Right atrium auricular region (tissue), 2 donors: ENCODE measurements at regions not wholly inside any gene's neighbourhood (a gene's known extent, or its start where the extent isn't known, plus 50 kb on each side); places are given as distances from the start of the nearest gene placed in this dataset.
A peak's percentile ranks its signal among the peaks of the same experiment; 100 is the strongest.

Experiments used
- DNase-seq: peaks from one replicate; pipeline ENCODE4 v3.0.0-alpha.2; 2019; ENCODE audit warnings: low spot score
- H3K27ac ChIP-seq, 2 donors: fragments of 200-600 bp; sonication (generic); 1 replicate in 1 of 2; 2 replicates in 1 of 2; pipeline ENCODE4 v1.5.1; 2016 to 2019
- H3K27me3 ChIP-seq, 2 donors: fragments of 200-600 bp; sonication (generic); one replicate each; pipeline versions ENCODE4 v1.5.1 to v1.6.0; 2017 to 2019
- H3K36me3 ChIP-seq: fragments of 200-600 bp; sonication (generic); one replicate; pipeline ENCODE4 v1.5.1; 2016
- H3K4me1 ChIP-seq, 2 donors: fragments of 200-600 bp; sonication (generic); one replicate each; pipeline versions ENCODE4 v1.5.1 to v1.6.0; 2017 to 2019
- H3K4me3 ChIP-seq, 2 donors: fragments of 200-600 bp; sonication (generic); 1 replicate in 1 of 2; 2 replicates in 1 of 2; pipeline ENCODE4 v1.5.1; 2017 to 2019; ENCODE audit warnings: mild to moderate bottlenecking in 1 of 2, moderate library complexity in 1 of 2
- H3K9me3 ChIP-seq, 2 donors: fragments of 200-600 bp; sonication (generic); one replicate each; pipeline ENCODE4 v1.5.1; 2019
- TF ChIP-seq, protein P1 (sequence below), 2 donors: fragments of 200-600 bp; sonication (generic); IDR thresholded peaks; one replicate each; pipeline ENCODE4 v1.5.1; 2019; ENCODE audit warnings: antibody characterized with exemption in 2 of 2

DNA sequence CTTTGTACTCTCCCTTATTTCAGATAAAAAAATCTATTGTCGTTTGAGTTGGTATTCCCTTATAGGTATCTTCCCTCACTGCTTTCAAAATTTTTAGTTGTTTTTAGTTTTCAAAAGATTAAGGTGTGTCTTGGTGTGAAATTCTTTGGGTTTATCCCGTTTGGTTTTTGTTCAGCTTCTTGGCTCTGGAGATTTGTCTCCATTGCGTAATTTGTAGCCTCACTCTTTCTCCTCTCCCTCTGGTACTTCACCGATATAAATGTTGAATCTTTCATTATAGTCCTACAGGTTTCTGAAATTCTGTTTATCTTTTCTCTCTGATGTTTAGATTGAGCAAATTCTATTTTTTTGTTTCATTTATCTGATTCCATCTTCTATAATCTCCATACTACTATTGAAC is 113.8 kb upstream of the HS6ST1 start:
- Histone ChIP-seq H3K27ac (no peak overlapping the region), H3K9me3 (peaks cover 0 to 13% of the 10 kb centered on the region in 2 donors), H3K27me3 (no peaks in the 10 kb centered on the region), H3K4me1 (no peaks in the 10 kb centered on the region), H3K36me3 (no peaks in the 10 kb centered on the region), H3K4me3 (no peak overlapping the region)
- TF ChIP-seq, protein P1, sequence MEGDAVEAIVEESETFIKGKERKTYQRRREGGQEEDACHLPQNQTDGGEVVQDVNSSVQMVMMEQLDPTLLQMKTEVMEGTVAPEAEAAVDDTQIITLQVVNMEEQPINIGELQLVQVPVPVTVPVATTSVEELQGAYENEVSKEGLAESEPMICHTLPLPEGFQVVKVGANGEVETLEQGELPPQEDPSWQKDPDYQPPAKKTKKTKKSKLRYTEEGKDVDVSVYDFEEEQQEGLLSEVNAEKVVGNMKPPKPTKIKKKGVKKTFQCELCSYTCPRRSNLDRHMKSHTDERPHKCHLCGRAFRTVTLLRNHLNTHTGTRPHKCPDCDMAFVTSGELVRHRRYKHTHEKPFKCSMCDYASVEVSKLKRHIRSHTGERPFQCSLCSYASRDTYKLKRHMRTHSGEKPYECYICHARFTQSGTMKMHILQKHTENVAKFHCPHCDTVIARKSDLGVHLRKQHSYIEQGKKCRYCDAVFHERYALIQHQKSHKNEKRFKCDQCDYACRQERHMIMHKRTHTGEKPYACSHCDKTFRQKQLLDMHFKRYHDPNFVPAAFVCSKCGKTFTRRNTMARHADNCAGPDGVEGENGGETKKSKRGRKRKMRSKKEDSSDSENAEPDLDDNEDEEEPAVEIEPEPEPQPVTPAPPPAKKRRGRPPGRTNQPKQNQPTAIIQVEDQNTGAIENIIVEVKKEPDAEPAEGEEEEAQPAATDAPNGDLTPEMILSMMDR (IDR thresholded peaks at IDR 0.05): no peak
- DNase-seq: no peak

DNA sequence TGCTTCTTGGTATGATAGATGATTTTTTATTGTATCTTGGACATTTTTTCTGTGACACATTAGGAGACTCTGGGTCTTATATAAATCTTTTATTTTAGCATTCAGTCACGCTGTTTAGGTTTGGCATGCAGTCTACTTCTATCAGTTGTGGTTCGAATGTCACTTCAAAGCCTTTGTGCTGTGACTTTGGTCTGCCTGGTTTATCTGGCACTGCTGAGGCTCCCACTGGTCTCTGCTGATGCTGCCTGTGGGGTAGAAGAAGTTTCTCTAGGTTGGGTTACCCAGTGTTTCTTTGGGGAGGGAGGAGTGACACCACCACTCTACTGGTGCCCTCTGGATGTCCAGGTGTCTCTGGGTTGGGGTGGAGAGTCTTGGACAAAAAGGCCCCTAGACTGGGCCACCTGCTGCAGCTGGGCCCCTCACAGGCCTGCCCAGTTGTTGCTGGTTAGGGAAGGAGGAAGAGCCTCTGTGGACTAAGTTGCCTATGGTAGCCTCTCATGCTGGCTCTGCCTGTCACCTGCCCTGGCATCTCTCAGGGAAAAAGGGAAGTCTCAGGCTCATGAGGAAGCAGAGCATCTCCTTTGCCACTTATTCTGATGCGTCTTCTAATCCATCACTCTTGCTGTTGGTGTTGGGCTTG is 115.4 kb upstream of the HS6ST1 start:
- TF ChIP-seq, protein P1 (IDR thresholded peaks at IDR 0.05): no peak
- H3K36me3 ChIP-seq: no peaks in the 10 kb centered on the region
- no peak overlapping the region for H3K27ac ChIP-seq
- no peak for DNase-seq
- no peaks in the 10 kb centered on the region for H3K4me1 ChIP-seq
- H3K27me3 ChIP-seq: no peaks in the 10 kb centered on the region
- H3K9me3 ChIP-seq: peaks cover 0 to 10% of the 10 kb centered on the region in 2 donors
- no peak overlapping the region for H3K4me3 ChIP-seq

- DNase-seq: no peak
- H3K36me3 ChIP-seq: no peaks in the 10 kb centered on the region
- H3K27ac ChIP-seq: no peak overlapping the region
- no peaks in the 10 kb centered on the region for H3K27me3 ChIP-seq
- no peaks in the 10 kb centered on the region for H3K9me3 ChIP-seq
- peaks cover 0 to 15% of the 10 kb centered on the region in 2 donors for H3K4me1 ChIP-seq
- TF ChIP-seq, protein P1 (IDR thresholded peaks at IDR 0.05): no peak
- no peak overlapping the region for H3K4me3 ChIP-seq
Observed at GRCh38 chr2:128435576-128436478, 117.2 kb upstream of the HS6ST1 start.

- no peak overlapping the region for H3K4me3 ChIP-seq
- H3K4me1 ChIP-seq: peaks cover 0 to 19% of the 10 kb centered on the region in 2 donors
- TF ChIP-seq, protein P1 (IDR thresholded peaks at IDR 0.05): no peak
- DNase-seq: peak; percentile 44
- no peaks in the 10 kb centered on the region for H3K9me3 ChIP-seq
- H3K27ac ChIP-seq: no peak overlapping the region
- H3K36me3 ChIP-seq: no peaks in the 10 kb centered on the region
- H3K27me3 ChIP-seq: no peaks in the 10 kb centered on the region
Observed at GRCh38 chr2:128436479-128437203, 118.0 kb upstream of the HS6ST1 start.

- Histone ChIP-seq H3K36me3 (no peaks in the 10 kb centered on the region), H3K27ac (no peak overlapping the region), H3K9me3 (no peaks in the 10 kb centered on the region), H3K4me1 (peaks cover 0 to 21% of the 10 kb centered on the region in 2 donors), H3K27me3 (no peaks in the 10 kb centered on the region), H3K4me3 (no peak overlapping the region)
- TF ChIP-seq, protein P1 (IDR thresholded peaks at IDR 0.05): no peak
- no peak for DNase-seq
Observed at GRCh38 chr2:128437204-128437565, 118.5 kb upstream of the HS6ST1 start.
